Frontal cortex (tissue), 3 donors: ENCODE measurements at regions not wholly inside any gene's neighbourhood (a gene's known extent, or its start where the extent isn't known, plus 50 kb on each side); places are given as distances from the start of the nearest gene placed in this dataset.

Source experiments
- DNase-seq, 2 donors: peaks; one replicate each; pipeline ENCODE4 v3.0.0; 2012; ENCODE audit warnings: low spot score in 2 of 2
- FAIRE-seq: peaks from 2 replicates; lab custom pipeline; 2012; peaks lifted over from hg19 to GRCh38; lab: Jason Lieb, UNC
- donor health status: control.
- donor health status: control.
- donor health status: control.

GRCh38 chr15:80308002-80308401, 56.0 kb upstream of the CTXND1 start:
- DNase-seq, result no peak
- no peak for FAIRE-seq

GRCh38 chr15:80309769-80310384, 57.9 kb upstream of the CTXND1 start:
- DNase-seq (peak in 1 of 2 donors; percentile 20), FAIRE-seq (no peak)

DNA sequence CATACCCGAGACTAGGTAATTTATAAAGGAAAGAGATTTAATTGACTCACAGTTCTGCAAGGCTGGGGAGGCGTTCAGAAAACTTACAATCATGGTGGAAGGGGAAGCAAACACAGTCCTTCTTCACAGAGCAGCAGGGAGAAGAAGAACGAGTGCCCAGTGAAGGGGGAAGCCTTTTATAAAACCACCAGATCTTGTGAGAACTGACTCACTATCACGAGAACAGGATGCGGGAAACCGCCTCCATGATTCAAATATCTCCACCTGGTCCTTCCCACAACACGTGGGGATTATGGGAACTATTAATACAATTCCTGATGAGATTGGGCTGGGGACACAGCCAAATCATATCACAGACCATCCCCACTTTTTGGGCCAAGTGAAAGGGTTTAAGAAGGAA, 58.8 kb upstream of the CTXND1 start:
- FAIRE-seq, result no peak
- DNase-seq, result no peak

- FAIRE-seq (no peak), DNase-seq (no peak)
Observed at GRCh38 chr15:80315289-80315987, 63.4 kb upstream of the CTXND1 start.

DNA sequence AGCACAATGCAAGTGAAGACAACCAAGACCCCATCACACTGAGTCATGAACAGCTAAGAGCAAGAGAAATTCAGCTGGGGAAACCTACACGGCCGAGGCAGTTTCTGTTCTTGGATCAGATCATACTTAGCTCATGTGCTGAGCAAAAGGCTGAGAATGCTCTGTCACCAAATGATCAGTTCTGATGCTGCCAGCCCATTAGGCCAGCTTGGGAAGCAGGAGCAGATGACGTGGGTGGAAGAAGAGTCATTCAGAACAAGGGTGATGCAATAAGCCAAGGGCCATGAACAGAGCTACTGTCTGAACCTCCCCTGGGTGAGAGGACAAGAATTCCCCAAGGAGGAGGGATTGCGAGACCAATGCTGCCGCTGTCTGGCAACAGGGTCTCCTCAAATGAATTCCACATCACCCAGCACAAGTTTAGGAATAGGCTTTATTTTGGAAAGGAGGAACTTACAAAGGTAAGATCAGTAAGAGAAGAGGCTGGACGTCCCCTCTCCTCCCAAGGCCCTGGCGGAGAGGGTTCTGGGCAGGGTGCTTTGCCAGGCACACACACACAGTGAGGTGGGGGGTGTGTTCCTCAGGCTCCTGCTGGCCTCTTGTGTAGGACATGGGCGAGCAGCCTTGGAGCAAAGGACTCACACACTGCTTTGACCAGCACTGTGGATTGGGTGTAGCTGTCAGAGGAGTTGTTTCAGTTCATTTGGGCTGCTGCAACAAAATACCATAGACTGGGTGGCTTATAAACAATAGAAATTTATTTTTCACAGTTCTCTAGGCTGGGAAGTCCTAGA, 65.6 kb upstream of the CTXND1 start:
- DNase-seq (peak in 1 of 2 donors; percentile 18), FAIRE-seq (no peak)

DNA sequence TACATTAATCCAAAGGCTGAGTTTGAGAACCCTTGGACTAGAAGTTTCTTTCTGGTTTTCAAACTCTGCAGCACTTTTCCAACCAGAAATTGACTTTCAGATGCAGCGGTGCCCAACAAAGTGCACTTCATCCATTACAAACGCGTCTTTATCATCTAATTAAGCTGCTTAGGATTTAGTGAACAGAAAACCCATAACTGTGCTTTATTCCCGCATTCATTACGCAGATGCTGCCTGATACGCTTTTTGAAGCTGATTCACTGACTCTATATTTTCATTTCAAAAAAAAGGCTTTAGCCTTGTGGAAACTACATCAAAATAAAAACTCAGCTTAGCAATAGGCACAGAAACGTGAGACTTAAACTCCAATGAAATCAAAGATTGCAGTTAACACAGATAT, 69.8 kb upstream of the CTXND1 start:
- DNase-seq (no peak), FAIRE-seq (no peak)

- FAIRE-seq (no peak), DNase-seq (no peak)
Observed at GRCh38 chr15:80323285-80323684, 71.3 kb upstream of the CTXND1 start.

DNA sequence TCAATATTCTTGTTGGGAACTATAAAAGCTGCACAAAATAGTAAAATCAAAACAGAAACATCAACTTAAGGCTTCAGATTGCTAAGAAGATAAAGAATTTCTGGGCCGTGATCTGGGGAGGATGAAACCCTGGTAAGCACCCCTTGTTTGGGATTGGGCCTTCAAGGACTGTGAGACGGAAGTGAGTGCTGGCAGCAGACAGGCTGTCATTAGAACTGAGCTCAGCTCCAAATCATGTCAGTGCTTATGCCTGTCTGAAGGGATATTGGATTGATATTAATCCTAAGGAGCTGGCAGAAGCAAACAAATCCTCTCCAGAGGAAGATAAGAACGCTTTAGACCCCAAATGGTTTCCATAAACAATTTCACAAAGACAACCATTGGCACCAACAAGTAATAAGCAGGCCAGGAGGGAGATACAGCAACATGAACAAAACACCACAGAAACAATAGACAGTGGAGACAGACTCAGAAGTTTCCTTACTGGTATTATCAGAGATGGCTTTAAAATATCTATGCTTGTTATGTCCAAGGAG, 72.6 kb upstream of the CTXND1 start:
- DNase-seq (no peak), FAIRE-seq (no peak)

GRCh38 chr15:80325206-80325605, 73.2 kb upstream of the CTXND1 start:
- FAIRE-seq, result no peak
- DNase-seq, result no peak

GRCh38 chr15:80326270-80326669, 74.3 kb upstream of the CTXND1 start:
- DNase-seq (no peak), FAIRE-seq (no peak)

GRCh38 chr15:80328496-80328895, 75.7 kb upstream of the ARNT2 start:
- no peak for FAIRE-seq
- DNase-seq, result no peak

- FAIRE-seq (no peak), DNase-seq (no peak)
Observed at GRCh38 chr15:80331886-80332406, 72.2 kb upstream of the ARNT2 start.

GRCh38 chr15:80333261-80333660, 70.9 kb upstream of the ARNT2 start:
- DNase-seq, result no peak
- no peak for FAIRE-seq

GRCh38 chr15:80334521-80334920, 69.7 kb upstream of the ARNT2 start:
- FAIRE-seq (no peak), DNase-seq (no peak)

- FAIRE-seq (no peak), DNase-seq (no peak)
Observed at GRCh38 chr15:80339601-80340000, 64.6 kb upstream of the ARNT2 start.

DNA sequence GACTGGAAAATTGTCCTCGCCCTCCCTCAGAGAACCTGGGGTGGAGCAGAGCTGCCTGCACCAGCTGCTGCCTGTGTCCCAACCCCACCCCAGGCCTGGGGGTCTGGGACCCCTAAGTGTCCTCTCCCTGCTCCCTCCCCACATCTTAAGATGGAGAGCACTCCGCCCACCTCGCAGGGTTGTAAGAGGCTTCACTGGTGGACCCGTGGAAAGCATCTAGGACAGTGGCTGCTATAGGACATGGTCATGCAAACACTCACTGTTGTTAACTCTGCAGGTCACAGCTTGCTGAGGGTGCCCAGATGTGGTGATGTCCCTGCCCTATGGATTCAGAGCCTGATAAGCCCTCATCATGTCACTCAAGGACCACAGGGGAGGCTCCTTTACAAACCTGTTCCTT, 62.0 kb upstream of the ARNT2 start:
- no peak for DNase-seq
- FAIRE-seq, result no peak

DNA sequence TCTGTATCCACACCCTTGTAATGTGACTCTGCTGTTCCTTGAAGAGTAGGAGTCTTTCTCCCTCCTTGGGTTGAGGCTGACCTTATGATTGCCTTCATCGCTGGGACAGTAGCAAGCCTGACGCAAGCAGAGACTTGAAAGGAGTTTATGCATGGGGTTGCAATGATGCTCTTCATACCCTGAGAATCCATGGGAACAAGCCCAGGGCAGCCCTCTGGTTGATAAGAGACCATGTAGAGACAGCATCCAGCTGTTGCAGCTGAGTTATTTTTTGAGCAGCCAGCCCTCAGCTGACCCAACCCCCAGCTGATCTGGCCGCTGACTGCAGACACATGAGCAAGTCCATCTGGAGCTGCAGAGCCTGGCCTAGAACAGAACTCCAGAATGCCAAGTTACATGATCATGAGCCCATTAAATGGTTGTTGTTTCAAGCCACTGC, 60.6 kb upstream of the ARNT2 start:
- DNase-seq (no peak), FAIRE-seq (no peak)

DNA sequence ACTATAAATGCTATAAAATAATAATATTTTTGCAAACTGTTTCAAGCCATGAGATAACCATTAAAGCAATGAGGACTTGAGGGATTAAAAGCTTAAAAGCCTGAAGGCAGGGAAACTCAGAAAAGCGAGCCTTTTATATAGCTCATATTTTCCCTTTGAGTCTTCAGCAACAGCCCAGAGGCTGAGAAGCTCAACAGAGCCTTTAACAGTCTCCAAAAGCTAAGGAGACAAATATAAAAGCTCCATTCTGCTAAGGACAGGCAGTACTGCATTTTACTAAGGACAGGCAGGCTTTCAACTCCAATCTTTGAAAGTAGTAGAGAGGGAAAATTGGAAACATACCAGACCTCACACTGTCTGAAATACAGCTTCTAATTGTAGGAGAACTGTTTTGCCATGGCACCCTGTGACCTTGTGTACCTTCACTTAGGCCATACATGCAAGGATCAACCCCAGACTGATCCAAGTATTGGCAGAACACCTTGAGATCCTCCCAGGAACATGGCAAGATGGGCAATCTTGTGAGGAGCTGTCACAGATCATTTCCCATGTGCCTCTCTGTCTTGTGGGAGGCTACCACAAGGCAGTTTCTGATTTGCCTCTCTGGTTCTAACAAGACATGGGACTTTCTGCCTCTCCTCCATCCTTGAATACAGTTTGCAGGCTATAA, 53.1 kb upstream of the ARNT2 start:
- DNase-seq (no peak), FAIRE-seq (no peak)
